H1 (cell line): ENCODE measurements at regions not wholly inside any gene's neighbourhood (a gene's known extent, or its start where the extent isn't known, plus 50 kb on each side); places are given as distances from the start of the nearest gene placed in this dataset.

ENCODE experiments used
- BRCA1 ChIP-seq: IDR thresholded peaks from 2 replicates; pipeline ENCODE4 v1.6.1; 2012; ENCODE audit warnings: low read depth, low read length, improper control_type of control experiment
- GTF2F1 ChIP-seq: IDR thresholded peaks from 2 replicates; pipeline ENCODE4 v1.6.1; 2012; ENCODE audit warnings: low read depth, low read length, improper control_type of control experiment, borderline replicate concordance
- HDAC6 ChIP-seq: IDR thresholded peaks from one replicate; pipeline ENCODE4 v1.7.1; 2012; ENCODE audit warnings: low read depth, mild to moderate bottlenecking, inconsistent platforms, low read length, moderate library complexity
- JUN ChIP-seq: IDR thresholded peaks from 2 replicates; pipeline ENCODE4 v1.6.1; 2011; ENCODE audit warnings: low read depth, mild to moderate bottlenecking, improper control_type of control experiment, low read length
- KDM1A ChIP-seq: fragments of 200-600, 300-600 bp; sonication (generic); IDR thresholded peaks from 2 replicates; pipeline ENCODE4 v1.7.1; 2016; ENCODE audit warnings: mild to moderate bottlenecking, low read length, borderline replicate concordance
- PHF8 ChIP-seq: fragments of 200-600 bp; sonication (generic); conservative IDR thresholded peaks from 2 replicates; pipeline ENCODE4 v1.7.1; 2012; ENCODE audit warnings: low read depth, mild to moderate bottlenecking, inconsistent platforms, low read length, moderate library complexity
- POLR2AphosphoS5 ChIP-seq: IDR thresholded peaks from 2 replicates; pipeline ENCODE4 v1.6.1; 2011; ENCODE audit warnings: low read depth, low read length
- RBBP5 ChIP-seq: IDR thresholded peaks from 2 replicates; pipeline ENCODE4 v1.7.1; 2012; ENCODE audit warnings: low read depth, mild to moderate bottlenecking, inconsistent platforms, low read length, moderate library complexity, borderline replicate concordance
- SP1 ChIP-seq: IDR thresholded peaks from 2 replicates; pipeline ENCODE4 v1.6.1; 2011; ENCODE audit warnings: low read depth, low read length
- ZNF274 ChIP-seq: IDR thresholded peaks from 2 replicates; pipeline ENCODE4 v1.7.0; 2012; ENCODE audit warnings: low read length, borderline replicate concordance; ENCODE audit errors: extremely low read depth
- TF ChIP-seq, protein P1 (sequence below): fragments of 300-600 bp; sonication (generic); IDR thresholded peaks from 2 replicates; pipeline ENCODE4 v1.7.1; 2012; ENCODE audit warnings: low read length, moderate library complexity, mild to moderate bottlenecking, inconsistent platforms; ENCODE audit not compliant: insufficient replicate concordance

GRCh38 chr17:34423978-34424813, 61.2 kb upstream of the CCL1 start (continued):
- TF ChIP-seq, protein P1, sequence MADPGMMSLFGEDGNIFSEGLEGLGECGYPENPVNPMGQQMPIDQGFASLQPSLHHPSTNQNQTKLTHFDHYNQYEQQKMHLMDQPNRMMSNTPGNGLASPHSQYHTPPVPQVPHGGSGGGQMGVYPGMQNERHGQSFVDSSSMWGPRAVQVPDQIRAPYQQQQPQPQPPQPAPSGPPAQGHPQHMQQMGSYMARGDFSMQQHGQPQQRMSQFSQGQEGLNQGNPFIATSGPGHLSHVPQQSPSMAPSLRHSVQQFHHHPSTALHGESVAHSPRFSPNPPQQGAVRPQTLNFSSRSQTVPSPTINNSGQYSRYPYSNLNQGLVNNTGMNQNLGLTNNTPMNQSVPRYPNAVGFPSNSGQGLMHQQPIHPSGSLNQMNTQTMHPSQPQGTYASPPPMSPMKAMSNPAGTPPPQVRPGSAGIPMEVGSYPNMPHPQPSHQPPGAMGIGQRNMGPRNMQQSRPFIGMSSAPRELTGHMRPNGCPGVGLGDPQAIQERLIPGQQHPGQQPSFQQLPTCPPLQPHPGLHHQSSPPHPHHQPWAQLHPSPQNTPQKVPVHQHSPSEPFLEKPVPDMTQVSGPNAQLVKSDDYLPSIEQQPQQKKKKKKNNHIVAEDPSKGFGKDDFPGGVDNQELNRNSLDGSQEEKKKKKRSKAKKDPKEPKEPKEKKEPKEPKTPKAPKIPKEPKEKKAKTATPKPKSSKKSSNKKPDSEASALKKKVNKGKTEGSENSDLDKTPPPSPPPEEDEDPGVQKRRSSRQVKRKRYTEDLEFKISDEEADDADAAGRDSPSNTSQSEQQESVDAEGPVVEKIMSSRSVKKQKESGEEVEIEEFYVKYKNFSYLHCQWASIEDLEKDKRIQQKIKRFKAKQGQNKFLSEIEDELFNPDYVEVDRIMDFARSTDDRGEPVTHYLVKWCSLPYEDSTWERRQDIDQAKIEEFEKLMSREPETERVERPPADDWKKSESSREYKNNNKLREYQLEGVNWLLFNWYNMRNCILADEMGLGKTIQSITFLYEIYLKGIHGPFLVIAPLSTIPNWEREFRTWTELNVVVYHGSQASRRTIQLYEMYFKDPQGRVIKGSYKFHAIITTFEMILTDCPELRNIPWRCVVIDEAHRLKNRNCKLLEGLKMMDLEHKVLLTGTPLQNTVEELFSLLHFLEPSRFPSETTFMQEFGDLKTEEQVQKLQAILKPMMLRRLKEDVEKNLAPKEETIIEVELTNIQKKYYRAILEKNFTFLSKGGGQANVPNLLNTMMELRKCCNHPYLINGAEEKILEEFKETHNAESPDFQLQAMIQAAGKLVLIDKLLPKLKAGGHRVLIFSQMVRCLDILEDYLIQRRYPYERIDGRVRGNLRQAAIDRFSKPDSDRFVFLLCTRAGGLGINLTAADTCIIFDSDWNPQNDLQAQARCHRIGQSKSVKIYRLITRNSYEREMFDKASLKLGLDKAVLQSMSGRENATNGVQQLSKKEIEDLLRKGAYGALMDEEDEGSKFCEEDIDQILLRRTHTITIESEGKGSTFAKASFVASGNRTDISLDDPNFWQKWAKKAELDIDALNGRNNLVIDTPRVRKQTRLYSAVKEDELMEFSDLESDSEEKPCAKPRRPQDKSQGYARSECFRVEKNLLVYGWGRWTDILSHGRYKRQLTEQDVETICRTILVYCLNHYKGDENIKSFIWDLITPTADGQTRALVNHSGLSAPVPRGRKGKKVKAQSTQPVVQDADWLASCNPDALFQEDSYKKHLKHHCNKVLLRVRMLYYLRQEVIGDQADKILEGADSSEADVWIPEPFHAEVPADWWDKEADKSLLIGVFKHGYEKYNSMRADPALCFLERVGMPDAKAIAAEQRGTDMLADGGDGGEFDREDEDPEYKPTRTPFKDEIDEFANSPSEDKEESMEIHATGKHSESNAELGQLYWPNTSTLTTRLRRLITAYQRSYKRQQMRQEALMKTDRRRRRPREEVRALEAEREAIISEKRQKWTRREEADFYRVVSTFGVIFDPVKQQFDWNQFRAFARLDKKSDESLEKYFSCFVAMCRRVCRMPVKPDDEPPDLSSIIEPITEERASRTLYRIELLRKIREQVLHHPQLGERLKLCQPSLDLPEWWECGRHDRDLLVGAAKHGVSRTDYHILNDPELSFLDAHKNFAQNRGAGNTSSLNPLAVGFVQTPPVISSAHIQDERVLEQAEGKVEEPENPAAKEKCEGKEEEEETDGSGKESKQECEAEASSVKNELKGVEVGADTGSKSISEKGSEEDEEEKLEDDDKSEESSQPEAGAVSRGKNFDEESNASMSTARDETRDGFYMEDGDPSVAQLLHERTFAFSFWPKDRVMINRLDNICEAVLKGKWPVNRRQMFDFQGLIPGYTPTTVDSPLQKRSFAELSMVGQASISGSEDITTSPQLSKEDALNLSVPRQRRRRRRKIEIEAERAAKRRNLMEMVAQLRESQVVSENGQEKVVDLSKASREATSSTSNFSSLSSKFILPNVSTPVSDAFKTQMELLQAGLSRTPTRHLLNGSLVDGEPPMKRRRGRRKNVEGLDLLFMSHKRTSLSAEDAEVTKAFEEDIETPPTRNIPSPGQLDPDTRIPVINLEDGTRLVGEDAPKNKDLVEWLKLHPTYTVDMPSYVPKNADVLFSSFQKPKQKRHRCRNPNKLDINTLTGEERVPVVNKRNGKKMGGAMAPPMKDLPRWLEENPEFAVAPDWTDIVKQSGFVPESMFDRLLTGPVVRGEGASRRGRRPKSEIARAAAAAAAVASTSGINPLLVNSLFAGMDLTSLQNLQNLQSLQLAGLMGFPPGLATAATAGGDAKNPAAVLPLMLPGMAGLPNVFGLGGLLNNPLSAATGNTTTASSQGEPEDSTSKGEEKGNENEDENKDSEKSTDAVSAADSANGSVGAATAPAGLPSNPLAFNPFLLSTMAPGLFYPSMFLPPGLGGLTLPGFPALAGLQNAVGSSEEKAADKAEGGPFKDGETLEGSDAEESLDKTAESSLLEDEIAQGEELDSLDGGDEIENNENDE = no peak
- TF ChIP-seq KDM1A = peak; percentile 86; the same call in 1 of the 2 replicates
- no peak for TF ChIP-seq SP1
- no peak for TF ChIP-seq JUN
- TF ChIP-seq GTF2F1 = no peak
- TF ChIP-seq HDAC6 = no peak
- TF ChIP-seq ZNF274 = no peak
- TF ChIP-seq POLR2AphosphoS5 = no peak
- 0 out of 2 replicates have a peak, but pooled peaks have one; percentile 25 for TF ChIP-seq RBBP5
- no peak for TF ChIP-seq BRCA1
- TF ChIP-seq PHF8 = no peak
